GM18508 (cell line): ENCODE measurements at regions not wholly inside any gene's neighbourhood (a gene's known extent, or its start where the extent isn't known, plus 50 kb on each side); places are given as distances from the start of the nearest gene placed in this dataset.
"Not testable (repeated sequence)": the region's sequence is repeated elsewhere in the genome, so short reads cannot be mapped to it uniquely, and the experiment has no call there.

Experiments
- ATAC-seq: cut with Tn5 transposase; IDR thresholded peaks from one replicate; pipeline ENCODE4 v1.9.1; 2021; ENCODE audit warnings: moderate number of reproducible peaks; ENCODE audit not compliant: insufficient read depth, unreplicated experiment

- ATAC-seq, result no peak
These were observed 724.6 kb upstream of the NRP1 start for GRCh38 chr10:34058845-34059614.

GRCh38 chr10:34055410-34055985 lies 721.0 kb upstream of the NRP1 start:
- not testable (repeated sequence) for ATAC-seq

- no peak for ATAC-seq
These were observed 715.4 kb upstream of the NRP1 start for GRCh38 chr10:34049887-34050286.

GRCh38 chr10:34049469-34049868 lies 715.0 kb upstream of the NRP1 start:
- ATAC-seq, result no peak

- no peak for ATAC-seq
These were observed 712.9 kb upstream of the NRP1 start for GRCh38 chr10:34047389-34047788.

GRCh38 chr10:34046506-34047034 lies 712.1 kb upstream of the NRP1 start:
- no peak for ATAC-seq

GRCh38 chr10:34045571-34046190 lies 711.2 kb upstream of the NRP1 start:
- ATAC-seq, result no peak

GRCh38 chr10:34041871-34042270 lies 707.4 kb upstream of the NRP1 start:
- no peak for ATAC-seq

GRCh38 chr10:34037499-34037898 lies 703.0 kb upstream of the NRP1 start:
- ATAC-seq, result no peak

- not testable (repeated sequence) for ATAC-seq
These were observed 700.8 kb upstream of the NRP1 start for GRCh38 chr10:34035241-34035790.

- no peak for ATAC-seq
These were observed 698.6 kb upstream of the NRP1 start for GRCh38 chr10:34033078-34033477.

- no peak for ATAC-seq
These were observed 698.1 kb upstream of the NRP1 start for GRCh38 chr10:34032564-34032963.

- no peak for ATAC-seq
These were observed 696.9 kb upstream of the NRP1 start for GRCh38 chr10:34031400-34031799.

- no peak for ATAC-seq
These were observed 695.0 kb upstream of the NRP1 start for GRCh38 chr10:34029455-34029854.

GRCh38 chr10:34028936-34029335 lies 694.5 kb upstream of the NRP1 start:
- ATAC-seq, result no peak

- ATAC-seq, result no peak
These were observed 690.4 kb upstream of the NRP1 start for GRCh38 chr10:34024693-34025425.

GRCh38 chr10:34024282-34024681 lies 689.8 kb upstream of the NRP1 start:
- ATAC-seq, result no peak

GRCh38 chr10:34022195-34022594 lies 687.7 kb upstream of the NRP1 start:
- no peak for ATAC-seq

GRCh38 chr10:34018784-34019183 lies 684.3 kb upstream of the NRP1 start:
- no peak for ATAC-seq

GRCh38 chr10:34018129-34018528 lies 683.7 kb upstream of the NRP1 start:
- peak; percentile 68 for ATAC-seq
